Nephron (organoid): ENCODE measurements at regions not wholly inside any gene's neighbourhood (a gene's known extent, or its start where the extent isn't known, plus 50 kb on each side); places are given as distances from the start of the nearest gene placed in this dataset.
A peak's percentile ranks its signal among the peaks of the same experiment; 100 is the strongest.

ENCODE experiments used
- H3K27ac Mint-ChIP-seq, 3 experiments: 2 replicates each; pipeline ENCODE4 v1.8.0; 2020; ENCODE audit warnings: mixed read lengths in 3 of 3, mild to moderate bottlenecking in 2 of 3, moderate library complexity in 1 of 3
- H3K27me3 Mint-ChIP-seq: 2 replicates; pipeline ENCODE4 v1.8.0; 2021; ENCODE audit warnings: low read depth, mild to moderate bottlenecking, moderate library complexity, mixed read lengths
- H3K36me3 Mint-ChIP-seq: 2 replicates; pipeline ENCODE4 v1.8.0; 2020; ENCODE audit warnings: low read depth, mixed read lengths
- H3K4me1 Mint-ChIP-seq: 2 replicates; pipeline ENCODE4 v1.8.0; 2020; ENCODE audit warnings: mixed read lengths
- H3K4me3 Mint-ChIP-seq, 3 experiments: 2 replicates each; pipeline ENCODE4 v1.8.0; 2020; ENCODE audit warnings: mild to moderate bottlenecking in 3 of 3, mixed read lengths in 3 of 3, moderate library complexity in 2 of 3
- H3K9me3 Mint-ChIP-seq: 2 replicates; pipeline ENCODE4 v1.8.0; 2020; ENCODE audit warnings: mixed read lengths
- CTCF ChIP-seq, 3 experiments: fragments of 200-600 bp; sonication (generic); IDR thresholded peaks; one replicate each; pipeline ENCODE4 v1.5.0; 2021; ENCODE audit warnings: antibody characterized with exemption in 3 of 3; ENCODE audit not compliant: unreplicated experiment in 3 of 3

- TF ChIP-seq CTCF (IDR thresholded peaks at IDR 0.05; ENCODE audit: unreplicated experiment in 3 of 3), result no peak
- H3K9me3 Mint-ChIP-seq, result no peaks in the 10 kb centered on the region
- peaks cover 4% of the 10 kb centered on the region for H3K27me3 Mint-ChIP-seq
- H3K36me3 Mint-ChIP-seq, result no peaks in the 10 kb centered on the region
- peaks cover 30% of the 10 kb centered on the region for H3K4me1 Mint-ChIP-seq
- H3K27ac Mint-ChIP-seq, result peak overlapping the region in 2 of 3 experiments; percentile 14 to 72
- H3K4me3 Mint-ChIP-seq, result no peak overlapping the region
These were observed 324.5 kb downstream of the NUAK1 start for GRCh38 chr12:105814283-105814682.

- TF ChIP-seq CTCF (IDR thresholded peaks at IDR 0.05; ENCODE audit: unreplicated experiment in 3 of 3), result no peak
- H3K9me3 Mint-ChIP-seq, result peaks cover 5% of the 10 kb centered on the region
- no peak overlapping the region for H3K27ac Mint-ChIP-seq
- no peak overlapping the region for H3K4me3 Mint-ChIP-seq
- H3K36me3 Mint-ChIP-seq, result no peaks in the 10 kb centered on the region
- peaks cover 16% of the 10 kb centered on the region for H3K4me1 Mint-ChIP-seq
- peaks cover 10% of the 10 kb centered on the region for H3K27me3 Mint-ChIP-seq
These were observed 319.2 kb downstream of the NUAK1 start for GRCh38 chr12:105819549-105819948.

GRCh38 chr12:105820429-105821125 is 318.2 kb downstream of the NUAK1 start:
- TF ChIP-seq CTCF (IDR thresholded peaks at IDR 0.05; ENCODE audit: unreplicated experiment in 3 of 3), result no peak
- Mint-ChIP-seq H3K27me3 (peaks cover 10% of the 10 kb centered on the region), H3K27ac (no peak overlapping the region), H3K9me3 (peaks cover 5% of the 10 kb centered on the region), H3K4me3 (no peak overlapping the region), H3K4me1 (peaks cover 16% of the 10 kb centered on the region), H3K36me3 (no peaks in the 10 kb centered on the region)

- Mint-ChIP-seq H3K4me3 (no peak overlapping the region), H3K36me3 (no peaks in the 10 kb centered on the region), H3K27ac (peak overlapping the region in 1 of 3 experiments; percentile 19), H3K9me3 (peaks cover 7% of the 10 kb centered on the region), H3K4me1 (peaks cover 16% of the 10 kb centered on the region), H3K27me3 (peaks cover 6% of the 10 kb centered on the region)
- no peak for TF ChIP-seq CTCF (IDR thresholded peaks at IDR 0.05; ENCODE audit: unreplicated experiment in 3 of 3)
These were observed 316.3 kb downstream of the NUAK1 start for GRCh38 chr12:105822131-105823105.

- H3K27me3 Mint-ChIP-seq, result peaks cover 6% of the 10 kb centered on the region
- no peak overlapping the region for H3K27ac Mint-ChIP-seq
- H3K36me3 Mint-ChIP-seq, result no peaks in the 10 kb centered on the region
- H3K9me3 Mint-ChIP-seq, result peaks cover 7% of the 10 kb centered on the region
- peaks cover 16% of the 10 kb centered on the region for H3K4me1 Mint-ChIP-seq
- TF ChIP-seq CTCF (IDR thresholded peaks at IDR 0.05; ENCODE audit: unreplicated experiment in 3 of 3), result no peak
- no peak overlapping the region for H3K4me3 Mint-ChIP-seq
These were observed 314.9 kb downstream of the NUAK1 start for GRCh38 chr12:105823810-105824209.
